ENCODE measurements at regions not wholly inside any gene's neighbourhood (a gene's known extent, or its start where the extent isn't known, plus 50 kb on each side); places are given as distances from the start of the nearest gene placed in this dataset.
"Not testable (repeated sequence)": the region's sequence is repeated elsewhere in the genome, so short reads cannot be mapped to it uniquely, and the experiment has no call there.

DNA sequence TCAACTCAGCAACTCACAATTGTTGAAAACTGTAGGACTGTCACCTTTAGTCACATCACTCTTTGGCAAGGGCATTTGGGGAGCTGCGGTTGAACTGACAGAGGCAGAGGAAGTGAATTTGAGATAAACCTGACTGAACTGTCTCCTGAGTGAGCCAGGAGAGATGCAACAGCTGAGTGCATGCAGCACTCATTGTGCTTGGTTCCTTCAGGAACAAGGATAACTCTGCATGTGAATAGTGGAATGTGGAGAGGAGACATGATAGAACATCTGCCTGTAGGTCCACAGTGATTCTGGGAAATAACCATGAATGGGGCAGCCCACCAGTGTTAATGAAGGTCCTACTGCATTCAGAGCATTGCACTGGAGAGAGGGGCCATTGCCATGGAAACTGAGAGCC lies 494.7 kb downstream of the STK39 start:
- Mint-ChIP-seq H3K36me3 (ENCODE audit: insufficient read depth) (no peaks in the 10 kb centered on the region), H3K9me3 (no peaks in the 10 kb centered on the region), H3K27ac (ENCODE audit: low read depth) (no peak overlapping the region), H3K4me1 (no peaks in the 10 kb centered on the region), H3K4me3 (no peak overlapping the region), H3K27me3 (peaks cover 31% of the 10 kb centered on the region)
- DNase-seq (ENCODE audit: low spot score in 2 of 2): no peak
- ATAC-seq (replicated peaks; ENCODE audit: extremely low read depth, poor library complexity, severe bottlenecking): no peak

DNA sequence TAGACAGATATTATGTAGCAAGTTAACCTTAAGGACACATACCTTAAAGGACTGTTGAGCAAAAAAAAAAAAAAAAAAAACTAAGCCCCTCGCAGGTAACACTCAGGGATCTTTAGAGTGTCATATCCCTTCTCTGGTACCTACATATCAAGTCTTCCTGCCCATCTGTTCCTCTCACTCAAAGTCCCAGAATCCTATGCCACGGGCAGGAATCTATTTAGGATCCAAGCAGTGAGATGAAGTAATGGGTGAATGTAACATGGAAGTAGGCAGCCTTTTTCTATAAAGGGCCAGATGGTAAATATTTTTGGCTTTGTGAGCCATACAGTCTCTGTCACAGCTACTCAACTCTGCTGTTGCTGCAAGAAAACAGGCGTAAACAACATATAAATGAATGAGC lies 496.7 kb downstream of the STK39 start:
- Mint-ChIP-seq H3K27ac (ENCODE audit: low read depth) (no peak overlapping the region), H3K9me3 (no peaks in the 10 kb centered on the region), H3K4me1 (no peaks in the 10 kb centered on the region), H3K36me3 (ENCODE audit: insufficient read depth) (no peaks in the 10 kb centered on the region), H3K4me3 (no peak overlapping the region), H3K27me3 (peaks cover 49% of the 10 kb centered on the region)
- no peak for DNase-seq (ENCODE audit: low spot score in 2 of 2)
- no peak for ATAC-seq (replicated peaks; ENCODE audit: extremely low read depth, poor library complexity, severe bottlenecking)

DNA sequence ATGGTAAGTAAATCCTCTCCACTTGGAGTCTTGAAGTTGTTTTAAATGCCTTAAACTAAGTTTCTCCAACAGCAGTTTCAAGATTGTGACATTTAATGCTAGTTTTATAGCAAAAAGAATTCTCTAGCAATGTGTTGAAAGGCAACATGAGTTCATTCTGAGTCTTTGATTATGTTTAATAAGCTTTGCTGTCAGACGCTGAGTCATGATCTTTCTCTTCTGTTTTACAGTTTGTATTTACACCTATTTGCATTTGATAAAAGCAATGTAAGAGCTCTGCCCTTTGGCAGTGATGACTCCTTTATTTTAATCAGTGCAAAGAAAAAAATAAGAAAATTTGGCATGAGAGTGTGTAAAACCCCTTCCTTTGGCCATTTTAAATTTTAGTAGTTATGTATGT lies 497.7 kb downstream of the STK39 start:
- Mint-ChIP-seq H3K27ac (ENCODE audit: low read depth) (no peak overlapping the region), H3K27me3 (peaks cover 59% of the 10 kb centered on the region), H3K4me3 (no peak overlapping the region), H3K4me1 (no peaks in the 10 kb centered on the region), H3K9me3 (no peaks in the 10 kb centered on the region), H3K36me3 (ENCODE audit: insufficient read depth) (no peaks in the 10 kb centered on the region)
- ATAC-seq (replicated peaks; ENCODE audit: extremely low read depth, poor library complexity, severe bottlenecking) (no peak), DNase-seq (ENCODE audit: low spot score in 2 of 2) (no peak)

DNA sequence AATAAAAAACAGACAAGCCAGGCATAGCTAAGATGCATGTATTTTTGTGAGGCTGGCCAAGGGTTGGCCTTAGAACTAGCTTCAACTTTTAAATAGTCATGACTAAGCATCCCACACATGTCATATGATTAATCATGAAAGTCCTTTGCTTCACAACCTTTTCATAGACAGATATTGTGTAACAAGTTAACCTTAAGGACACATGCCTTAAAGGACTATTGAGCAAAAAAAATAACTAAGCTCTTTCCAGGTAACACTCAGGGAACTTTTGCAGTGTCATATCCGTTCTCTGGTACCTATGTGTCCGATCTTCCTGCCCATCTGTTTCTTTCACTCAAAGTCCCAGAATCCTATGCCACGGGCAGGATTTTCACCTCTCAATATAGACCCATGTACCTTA lies 498.4 kb downstream of the STK39 start:
- ATAC-seq (replicated peaks; ENCODE audit: extremely low read depth, poor library complexity, severe bottlenecking) (no peak), DNase-seq (ENCODE audit: low spot score in 2 of 2) (no peak)
- Mint-ChIP-seq H3K27me3 (peaks cover 61% of the 10 kb centered on the region), H3K4me1 (no peaks in the 10 kb centered on the region), H3K4me3 (no peak overlapping the region), H3K27ac (ENCODE audit: low read depth) (no peak overlapping the region), H3K9me3 (no peaks in the 10 kb centered on the region), H3K36me3 (ENCODE audit: insufficient read depth) (no peaks in the 10 kb centered on the region)

DNA sequence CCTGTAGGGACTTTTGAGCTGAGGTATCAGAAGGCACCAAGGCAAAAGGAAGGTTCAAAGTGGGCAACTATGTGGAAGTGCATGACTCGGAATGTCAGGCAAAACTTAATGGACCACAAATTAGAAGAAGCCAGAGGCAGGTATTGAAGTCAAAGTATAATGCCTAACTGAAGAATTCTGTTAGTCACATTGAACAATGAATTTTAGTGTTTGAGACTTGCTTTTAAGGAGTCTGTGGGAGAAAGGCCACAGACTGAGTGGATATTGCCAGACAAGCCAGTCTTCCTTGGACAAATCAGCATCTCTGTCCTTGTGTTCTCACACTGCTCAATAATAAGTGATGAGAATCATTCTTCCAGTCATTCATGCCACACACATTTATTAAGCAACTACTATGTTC lies 498.9 kb downstream of the STK39 start:
- no peak for ATAC-seq (replicated peaks; ENCODE audit: extremely low read depth, poor library complexity, severe bottlenecking)
- H3K36me3 Mint-ChIP-seq (ENCODE audit: insufficient read depth): no peaks in the 10 kb centered on the region

DNA sequence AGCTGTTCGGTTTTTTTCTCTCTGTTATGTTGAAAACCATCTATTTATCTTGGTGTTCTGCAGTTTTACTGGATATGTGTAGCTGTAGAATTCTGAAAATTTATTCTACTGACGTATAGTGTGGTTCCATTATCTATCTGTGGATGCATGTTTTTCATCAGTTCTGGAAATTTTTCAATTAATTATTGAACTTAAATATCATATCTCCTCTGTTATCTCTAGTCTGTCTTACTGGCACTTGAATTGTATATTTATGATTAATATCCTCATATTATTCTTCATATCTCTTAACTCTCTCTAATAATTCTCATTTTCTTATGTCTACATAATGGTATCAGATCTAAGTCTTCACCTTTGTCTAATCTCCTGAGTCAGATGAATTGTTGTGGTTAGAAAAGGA lies 501.7 kb downstream of the STK39 start:
- Mint-ChIP-seq H3K4me3 (no peak overlapping the region), H3K36me3 (ENCODE audit: insufficient read depth) (no peaks in the 10 kb centered on the region), H3K27me3 (peaks cover 48% of the 10 kb centered on the region), H3K27ac (ENCODE audit: low read depth) (no peak overlapping the region), H3K4me1 (no peaks in the 10 kb centered on the region), H3K9me3 (no peaks in the 10 kb centered on the region)
- ATAC-seq (replicated peaks; ENCODE audit: extremely low read depth, poor library complexity, severe bottlenecking): no peak
- DNase-seq (ENCODE audit: low spot score in 2 of 2): no peak

More for the DNA sequence above, 498.9 kb downstream of the STK39 start:
- DNase-seq (ENCODE audit: low spot score in 2 of 2): no peak
- no peaks in the 10 kb centered on the region for H3K9me3 Mint-ChIP-seq
- H3K27ac Mint-ChIP-seq (ENCODE audit: low read depth): no peak overlapping the region
- peaks cover 61% of the 10 kb centered on the region for H3K27me3 Mint-ChIP-seq
- H3K4me1 Mint-ChIP-seq: no peaks in the 10 kb centered on the region
- no peak overlapping the region for H3K4me3 Mint-ChIP-seq

DNA sequence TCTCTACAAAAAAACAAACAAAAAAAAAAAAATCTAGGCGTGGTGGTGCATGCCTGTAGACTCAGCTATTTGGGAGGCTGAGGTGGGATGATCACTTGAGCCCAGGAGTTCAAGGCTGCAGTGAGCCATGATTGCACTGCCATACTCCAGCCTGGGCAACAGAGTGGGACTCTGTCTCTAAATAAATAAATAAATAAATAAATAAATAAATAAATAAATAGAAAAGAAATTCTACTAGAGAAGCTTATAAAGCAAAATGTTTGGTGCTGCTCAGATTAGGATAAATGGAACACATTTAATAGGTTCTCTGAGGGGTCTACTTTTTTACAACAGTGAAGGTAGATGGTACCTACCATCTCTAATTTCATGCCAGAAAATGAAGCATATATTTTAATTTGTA lies 507.5 kb downstream of the STK39 start:
- H3K9me3 Mint-ChIP-seq; DNase-seq (ENCODE audit: low spot score in 2 of 2); H3K27ac Mint-ChIP-seq (ENCODE audit: low read depth); H3K36me3 Mint-ChIP-seq (ENCODE audit: insufficient read depth); H3K4me3 Mint-ChIP-seq; ATAC-seq (replicated peaks; ENCODE audit: extremely low read depth, poor library complexity, severe bottlenecking); H3K4me1 Mint-ChIP-seq: not testable (repeated sequence)
- peaks cover 13% of the 10 kb centered on the region for H3K27me3 Mint-ChIP-seq

DNA sequence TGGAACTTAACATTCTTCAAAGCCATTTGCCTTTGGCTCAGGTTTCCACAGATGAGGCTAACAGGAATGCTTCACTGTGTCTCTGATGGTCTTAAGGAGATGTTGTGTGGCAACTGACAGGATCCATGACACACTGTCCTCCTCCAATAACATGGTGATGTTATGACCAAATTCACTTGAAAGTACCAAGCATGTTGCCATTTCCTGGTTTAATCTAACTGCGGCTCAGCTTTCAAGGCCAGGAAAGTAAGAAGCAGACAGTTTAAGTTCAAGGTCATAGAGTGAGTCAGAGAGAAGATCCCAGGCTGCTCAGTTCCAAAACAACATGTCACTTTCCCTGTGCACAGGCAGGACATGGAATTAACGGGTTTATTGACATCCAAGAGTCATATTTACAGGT lies 513.6 kb downstream of the STK39 start:
- ATAC-seq (replicated peaks; ENCODE audit: extremely low read depth, poor library complexity, severe bottlenecking) (no peak), DNase-seq (ENCODE audit: low spot score in 2 of 2) (no peak)
- Mint-ChIP-seq H3K36me3 (ENCODE audit: insufficient read depth) (no peaks in the 10 kb centered on the region), H3K4me3 (no peak overlapping the region), H3K4me1 (no peaks in the 10 kb centered on the region), H3K27ac (ENCODE audit: low read depth) (no peak overlapping the region), H3K27me3 (peaks cover 42% of the 10 kb centered on the region), H3K9me3 (no peaks in the 10 kb centered on the region)

DNA sequence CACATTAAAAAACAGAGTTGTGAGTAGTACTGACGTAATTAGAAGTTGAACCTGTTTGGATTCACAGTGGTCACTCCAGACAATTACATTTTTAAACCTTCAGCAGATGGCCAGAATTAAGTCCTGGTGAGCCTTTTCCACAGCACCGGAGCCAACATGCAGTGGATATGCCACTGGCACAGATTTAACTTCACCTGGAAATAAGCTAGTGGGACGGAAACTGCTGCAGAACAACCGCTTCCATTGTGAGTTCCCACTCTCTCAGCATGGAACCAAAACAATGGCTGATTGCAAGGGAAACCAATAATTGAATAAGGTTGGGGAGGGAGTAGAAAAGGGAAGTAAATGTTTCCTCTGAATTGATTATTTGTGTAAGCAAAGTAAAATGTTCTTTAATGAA lies 515.1 kb downstream of the STK39 start:
- H3K27me3 Mint-ChIP-seq: peaks cover 35% of the 10 kb centered on the region
- no peak overlapping the region for H3K27ac Mint-ChIP-seq (ENCODE audit: low read depth)
- DNase-seq (ENCODE audit: low spot score in 2 of 2): no peak
- no peaks in the 10 kb centered on the region for H3K36me3 Mint-ChIP-seq (ENCODE audit: insufficient read depth)
- no peaks in the 10 kb centered on the region for H3K9me3 Mint-ChIP-seq
- H3K4me3 Mint-ChIP-seq: no peak overlapping the region
- H3K4me1 Mint-ChIP-seq: no peaks in the 10 kb centered on the region
- ATAC-seq (replicated peaks; ENCODE audit: extremely low read depth, poor library complexity, severe bottlenecking): no peak

DNA sequence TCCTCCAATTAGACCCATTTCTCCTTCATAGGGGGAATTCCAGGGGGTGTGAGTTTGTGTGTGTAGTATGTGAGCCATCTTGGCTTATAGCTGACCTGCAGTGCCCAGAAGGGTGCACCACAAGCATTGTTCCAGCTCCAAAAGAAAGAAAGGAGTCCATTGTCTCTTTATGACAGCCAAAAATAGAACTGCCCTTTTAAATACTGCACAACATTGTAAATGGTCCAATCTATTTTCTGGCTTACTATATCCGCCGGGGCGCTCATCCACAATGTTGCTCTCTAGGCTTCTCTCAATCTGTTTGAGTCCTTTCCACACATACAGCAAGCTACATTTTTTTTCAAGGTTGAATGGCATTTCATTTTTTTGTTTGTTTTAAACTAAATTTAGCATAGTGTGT lies 517.5 kb downstream of the STK39 start:
- H3K4me3 Mint-ChIP-seq: no peak overlapping the region
- H3K36me3 Mint-ChIP-seq (ENCODE audit: insufficient read depth): no peaks in the 10 kb centered on the region
- no peak overlapping the region for H3K27ac Mint-ChIP-seq (ENCODE audit: low read depth)
- H3K27me3 Mint-ChIP-seq: peaks cover 35% of the 10 kb centered on the region
- no peak for DNase-seq (ENCODE audit: low spot score in 2 of 2)
- no peaks in the 10 kb centered on the region for H3K9me3 Mint-ChIP-seq
- ATAC-seq (replicated peaks; ENCODE audit: extremely low read depth, poor library complexity, severe bottlenecking): no peak
- H3K4me1 Mint-ChIP-seq: no peaks in the 10 kb centered on the region

DNA sequence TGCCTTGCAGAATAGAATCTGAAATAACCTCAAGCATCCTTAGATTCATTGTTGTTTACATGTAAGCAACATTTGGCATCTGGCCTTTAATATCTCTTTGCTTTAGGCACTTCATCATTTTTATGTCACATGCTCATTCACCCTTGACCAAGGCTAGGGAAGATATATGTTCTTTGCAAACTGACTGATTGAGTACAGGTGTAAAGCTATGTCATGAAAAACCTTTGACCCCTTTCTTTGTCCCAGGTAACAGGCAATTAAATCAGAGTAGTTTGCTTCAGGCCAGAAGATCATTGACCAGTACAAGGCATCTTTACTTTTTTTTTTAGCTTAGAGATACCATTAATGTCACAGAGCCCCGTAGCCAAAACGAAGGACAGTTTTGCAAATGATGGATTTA lies 520.6 kb downstream of the STK39 start:
- Mint-ChIP-seq H3K36me3 (ENCODE audit: insufficient read depth) (no peaks in the 10 kb centered on the region), H3K4me1 (no peaks in the 10 kb centered on the region), H3K4me3 (no peak overlapping the region), H3K9me3 (no peaks in the 10 kb centered on the region), H3K27me3 (peaks cover 13% of the 10 kb centered on the region), H3K27ac (ENCODE audit: low read depth) (no peak overlapping the region)
- no peak for ATAC-seq (replicated peaks; ENCODE audit: extremely low read depth, poor library complexity, severe bottlenecking)
- no peak for DNase-seq (ENCODE audit: low spot score in 2 of 2)

DNA sequence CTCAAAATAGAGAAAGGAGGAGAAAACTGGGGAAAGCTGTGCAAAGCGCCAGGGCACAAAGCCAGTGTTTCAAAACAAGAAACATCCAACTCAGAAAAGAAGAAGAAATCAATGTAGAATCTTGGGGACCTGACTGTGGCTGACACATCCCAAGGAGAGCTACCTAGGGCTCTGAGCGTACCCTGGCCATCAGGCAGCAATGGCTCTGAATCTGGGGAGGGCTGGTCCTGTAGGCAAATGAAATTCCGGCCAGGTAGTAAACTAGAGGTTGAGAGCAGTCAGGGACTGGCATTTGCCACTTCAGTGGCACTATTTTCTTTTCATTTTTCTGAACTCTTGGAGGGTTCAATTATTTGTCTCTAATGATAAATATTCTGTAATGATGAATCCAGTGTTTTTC lies 525.8 kb downstream of the STK39 start:
- peaks cover 17% of the 10 kb centered on the region for H3K27me3 Mint-ChIP-seq
- no peaks in the 10 kb centered on the region for H3K36me3 Mint-ChIP-seq (ENCODE audit: insufficient read depth)
- H3K9me3 Mint-ChIP-seq: no peaks in the 10 kb centered on the region
- no peaks in the 10 kb centered on the region for H3K4me1 Mint-ChIP-seq
- no peak for ATAC-seq (replicated peaks; ENCODE audit: extremely low read depth, poor library complexity, severe bottlenecking)
- H3K27ac Mint-ChIP-seq (ENCODE audit: low read depth): no peak overlapping the region
- H3K4me3 Mint-ChIP-seq: no peak overlapping the region
- no peak for DNase-seq (ENCODE audit: low spot score in 2 of 2)

DNA sequence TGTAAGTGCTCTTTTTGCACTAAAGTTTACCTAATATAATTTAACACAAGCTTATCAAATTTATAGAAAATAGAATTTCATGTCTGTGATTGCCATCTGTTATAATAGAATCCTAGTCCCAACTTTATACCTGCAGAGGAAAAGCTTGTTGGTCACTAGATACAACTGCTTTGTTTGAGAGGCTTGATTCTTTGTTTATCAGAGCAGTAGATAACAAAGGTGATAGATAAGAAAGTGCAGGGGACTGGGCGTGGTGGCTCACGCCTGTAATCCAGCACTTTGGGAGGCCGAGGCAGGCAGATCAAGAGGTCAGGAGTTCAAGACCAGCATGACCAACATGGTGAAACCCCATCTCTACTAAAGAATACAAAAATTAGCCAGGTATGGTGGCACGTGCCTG lies 528.0 kb downstream of the STK39 start:
- Mint-ChIP-seq H3K4me1 (no peaks in the 10 kb centered on the region), H3K36me3 (ENCODE audit: insufficient read depth) (peaks cover 2% of the 10 kb centered on the region), H3K4me3 (no peak overlapping the region), H3K9me3 (no peaks in the 10 kb centered on the region), H3K27ac (ENCODE audit: low read depth) (no peak overlapping the region), H3K27me3 (peaks cover 20% of the 10 kb centered on the region)
- ATAC-seq (replicated peaks; ENCODE audit: extremely low read depth, poor library complexity, severe bottlenecking) (no peak), DNase-seq (ENCODE audit: low spot score in 2 of 2) (no peak)

DNA sequence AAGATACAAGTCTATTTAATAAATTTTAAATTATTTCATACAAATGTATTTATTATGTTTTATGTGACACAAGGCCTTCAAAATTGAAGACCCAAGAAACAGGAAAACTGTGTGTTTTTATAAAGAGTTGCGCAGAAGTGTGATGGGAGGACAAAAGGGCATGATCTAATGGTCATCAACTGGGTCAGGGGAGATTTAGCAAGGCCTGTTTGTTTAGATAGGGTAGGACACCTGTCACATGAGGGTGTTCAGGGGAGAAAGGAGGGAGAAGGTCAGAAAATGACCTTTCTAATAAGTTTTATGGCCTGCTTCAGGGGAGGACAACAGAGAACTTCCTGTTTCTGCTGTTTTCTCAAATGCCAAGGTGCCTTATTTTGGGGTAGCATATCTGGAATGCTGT lies 528.8 kb downstream of the STK39 start:
- H3K36me3 Mint-ChIP-seq (ENCODE audit: insufficient read depth): peaks cover 2% of the 10 kb centered on the region
- no peaks in the 10 kb centered on the region for H3K9me3 Mint-ChIP-seq
- H3K4me1 Mint-ChIP-seq: no peaks in the 10 kb centered on the region
- DNase-seq (ENCODE audit: low spot score in 2 of 2) (no peak), ATAC-seq (replicated peaks; ENCODE audit: extremely low read depth, poor library complexity, severe bottlenecking) (no peak)
- peaks cover 20% of the 10 kb centered on the region for H3K27me3 Mint-ChIP-seq
- no peak overlapping the region for H3K4me3 Mint-ChIP-seq
- no peak overlapping the region for H3K27ac Mint-ChIP-seq (ENCODE audit: low read depth)

Measured in central memory CD8-positive, alpha-beta T cell (primary cell).